ENCODE measurements at regions not wholly inside any gene's neighbourhood (a gene's known extent, or its start where the extent isn't known, plus 50 kb on each side); places are given as distances from the start of the nearest gene placed in this dataset.

- TF ChIP-seq PAXIP1 (CRISPR knock-in tag; conservative IDR thresholded peaks at IDR 0.05), result peak; percentile 91
- TF ChIP-seq PPARG (CRISPR knock-in tag; conservative IDR thresholded peaks at IDR 0.05), result no peak; the same call in 1 of the 2 replicates
- TF ChIP-seq MAZ (IDR thresholded peaks at IDR 0.05; ENCODE audit: borderline replicate concordance, low read depth, low read length), result no peak
- no peak for TF ChIP-seq MAZ (CRISPR knock-in tag; IDR thresholded peaks at IDR 0.05; ENCODE audit: low read depth)
- no peak for TF ChIP-seq ZNF225 (CRISPR knock-in tag; IDR thresholded peaks at IDR 0.05)
- no peak for TF ChIP-seq ZZZ3 (CRISPR knock-in tag; IDR thresholded peaks at IDR 0.05; ENCODE audit: borderline replicate concordance)
- peak; percentile 76 for TF ChIP-seq TEAD3 (CRISPR knock-in tag; optimal IDR thresholded peaks at IDR 0.05; ENCODE audit: borderline replicate concordance)
- TF ChIP-seq GTF2F1 (IDR thresholded peaks at IDR 0.05; ENCODE audit: low read length), result no peak
- TF ChIP-seq NR2F6 (IDR thresholded peaks at IDR 0.05), result peak; percentile 53; the same call in 1 of the 2 replicates
- no peak for TF ChIP-seq NR2F6 (CRISPR knock-in tag; IDR thresholded peaks at IDR 0.05)
- no peak for TF ChIP-seq E2F2 (CRISPR knock-in tag; IDR thresholded peaks at IDR 0.05; ENCODE audit: borderline replicate concordance)
- peak; percentile 96 for TF ChIP-seq MIXL1 (CRISPR knock-in tag; IDR thresholded peaks at IDR 0.05)
- TF ChIP-seq FLYWCH1 (CRISPR knock-in tag; IDR thresholded peaks at IDR 0.05), result no peak
- TF ChIP-seq GTF3A (CRISPR knock-in tag; conservative IDR thresholded peaks at IDR 0.05), result no peak
- no peak for TF ChIP-seq ZNF546 (CRISPR knock-in tag; conservative IDR thresholded peaks at IDR 0.05)
- TF ChIP-seq SNAI1 (CRISPR knock-in tag; IDR thresholded peaks at IDR 0.05; ENCODE audit: borderline replicate concordance), result no peak
- TF ChIP-seq ZBTB44 (CRISPR knock-in tag; IDR thresholded peaks at IDR 0.05), result no peak
- TF ChIP-seq ZNF549 (CRISPR knock-in tag; IDR thresholded peaks at IDR 0.05), result no peak
- TF ChIP-seq ZNF678 (CRISPR knock-in tag; IDR thresholded peaks at IDR 0.05), result no peak
- no peak for TF ChIP-seq ZNF33B (CRISPR knock-in tag; IDR thresholded peaks at IDR 0.05)
- peak; percentile 89 for TF ChIP-seq ZMYM4 (CRISPR knock-in tag; IDR thresholded peaks at IDR 0.05)
- peak; percentile 54; the same call in 1 of the 2 replicates for TF ChIP-seq PRMT3 (CRISPR knock-in tag; IDR thresholded peaks at IDR 0.05; ENCODE audit: borderline replicate concordance, low read depth)
- TF ChIP-seq SP5 (CRISPR knock-in tag; IDR thresholded peaks at IDR 0.05; ENCODE audit: borderline replicate concordance, low read depth), result no peak
Observed at GRCh38 chr14:86897704-86898513, 1095.1 kb downstream of the GALC start (continued).
